Activated naive CD4-positive, alpha-beta T cell treated with anti-CD3 and anti-CD28 coated beads, Interleukin-2, amount 50 U/mL, for 24 hours (primary cell): ENCODE measurements at regions not wholly inside any gene's neighbourhood (a gene's known extent, or its start where the extent isn't known, plus 50 kb on each side); places are given as distances from the start of the nearest gene placed in this dataset.

Experiments
- H3K27ac Mint-ChIP-seq: one replicate; pipeline ENCODE4 v1.8.0; 2021; ENCODE audit warnings: mild to moderate bottlenecking, mixed read lengths
- H3K27me3 Mint-ChIP-seq: one replicate; pipeline ENCODE4 v1.8.0; 2021; ENCODE audit warnings: mixed read lengths
- H3K36me3 Mint-ChIP-seq: one replicate; pipeline ENCODE4 v1.8.0; 2021; ENCODE audit warnings: mixed read lengths
- H3K4me1 Mint-ChIP-seq: one replicate; pipeline ENCODE4 v1.8.0; 2021; ENCODE audit warnings: mixed read lengths
- H3K4me3 Mint-ChIP-seq: one replicate; pipeline ENCODE4 v1.8.0; 2021; ENCODE audit warnings: mild to moderate bottlenecking, mixed read lengths
- H3K9me3 Mint-ChIP-seq: one replicate; pipeline ENCODE4 v1.8.0; 2021; ENCODE audit warnings: mixed read lengths

GRCh38 chr15:31268108-31268501 is 58.5 kb upstream of the KLF13 start:
- Mint-ChIP-seq H3K4me1 (peaks cover 72% of the 10 kb centered on the region), H3K9me3 (no peaks in the 10 kb centered on the region), H3K27ac (no peak overlapping the region), H3K4me3 (no peak overlapping the region), H3K27me3 (no peaks in the 10 kb centered on the region), H3K36me3 (no peaks in the 10 kb centered on the region)

GRCh38 chr15:31268911-31269784 is 57.5 kb upstream of the KLF13 start:
- no peaks in the 10 kb centered on the region for H3K9me3 Mint-ChIP-seq
- no peaks in the 10 kb centered on the region for H3K36me3 Mint-ChIP-seq
- no peak overlapping the region for H3K4me3 Mint-ChIP-seq
- no peaks in the 10 kb centered on the region for H3K27me3 Mint-ChIP-seq
- H3K27ac Mint-ChIP-seq: peak overlapping the region; percentile 24
- peaks cover 69% of the 10 kb centered on the region for H3K4me1 Mint-ChIP-seq

- no peaks in the 10 kb centered on the region for H3K9me3 Mint-ChIP-seq
- H3K4me1 Mint-ChIP-seq: peaks cover 69% of the 10 kb centered on the region
- no peak overlapping the region for H3K27ac Mint-ChIP-seq
- no peaks in the 10 kb centered on the region for H3K36me3 Mint-ChIP-seq
- H3K27me3 Mint-ChIP-seq: no peaks in the 10 kb centered on the region
- no peak overlapping the region for H3K4me3 Mint-ChIP-seq
Observed at GRCh38 chr15:31269816-31270575, 56.6 kb upstream of the KLF13 start.

GRCh38 chr15:31270767-31271166 is 55.9 kb upstream of the KLF13 start:
- H3K27me3 Mint-ChIP-seq: no peaks in the 10 kb centered on the region
- H3K27ac Mint-ChIP-seq: no peak overlapping the region

GRCh38 chr15:31271224-31271635 is 55.4 kb upstream of the KLF13 start:
- Mint-ChIP-seq H3K27me3 (no peaks in the 10 kb centered on the region), H3K4me1 (peaks cover 60% of the 10 kb centered on the region), H3K27ac (no peak overlapping the region), H3K4me3 (no peak overlapping the region), H3K36me3 (no peaks in the 10 kb centered on the region), H3K9me3 (no peaks in the 10 kb centered on the region)

More at GRCh38 chr15:31270767-31271166, 55.9 kb upstream of the KLF13 start:
- H3K36me3 Mint-ChIP-seq: no peaks in the 10 kb centered on the region
- H3K4me1 Mint-ChIP-seq: peaks cover 64% of the 10 kb centered on the region
- no peaks in the 10 kb centered on the region for H3K9me3 Mint-ChIP-seq
- no peak overlapping the region for H3K4me3 Mint-ChIP-seq

- H3K9me3 Mint-ChIP-seq: no peaks in the 10 kb centered on the region
- H3K4me3 Mint-ChIP-seq: no peak overlapping the region
- no peaks in the 10 kb centered on the region for H3K27me3 Mint-ChIP-seq
- H3K36me3 Mint-ChIP-seq: no peaks in the 10 kb centered on the region
- H3K4me1 Mint-ChIP-seq: peaks cover 53% of the 10 kb centered on the region
- no peak overlapping the region for H3K27ac Mint-ChIP-seq
Observed at GRCh38 chr15:31271711-31272557, 54.7 kb upstream of the KLF13 start.

- Mint-ChIP-seq H3K4me3 (no peak overlapping the region), H3K27ac (no peak overlapping the region), H3K4me1 (peaks cover 49% of the 10 kb centered on the region), H3K36me3 (no peaks in the 10 kb centered on the region), H3K9me3 (no peaks in the 10 kb centered on the region), H3K27me3 (no peaks in the 10 kb centered on the region)
Observed at GRCh38 chr15:31272558-31273257, 53.9 kb upstream of the KLF13 start.

- Mint-ChIP-seq H3K4me3 (no peak overlapping the region), H3K27me3 (no peaks in the 10 kb centered on the region), H3K36me3 (no peaks in the 10 kb centered on the region), H3K27ac (no peak overlapping the region), H3K4me1 (peaks cover 46% of the 10 kb centered on the region), H3K9me3 (no peaks in the 10 kb centered on the region)
Observed at GRCh38 chr15:31273258-31273941, 53.2 kb upstream of the KLF13 start.

- no peaks in the 10 kb centered on the region for H3K36me3 Mint-ChIP-seq
- no peak overlapping the region for H3K27ac Mint-ChIP-seq
Observed at GRCh38 chr15:31274496-31275330, 51.9 kb upstream of the KLF13 start.

GRCh38 chr15:31275331-31276262 is 51.0 kb upstream of the KLF13 start:
- Mint-ChIP-seq H3K27ac (no peak overlapping the region), H3K36me3 (no peaks in the 10 kb centered on the region), H3K27me3 (no peaks in the 10 kb centered on the region), H3K4me1 (peaks cover 32% of the 10 kb centered on the region), H3K9me3 (no peaks in the 10 kb centered on the region), H3K4me3 (no peak overlapping the region)

More at GRCh38 chr15:31274496-31275330, 51.9 kb upstream of the KLF13 start:
- Mint-ChIP-seq H3K9me3 (no peaks in the 10 kb centered on the region), H3K27me3 (no peaks in the 10 kb centered on the region), H3K4me3 (no peak overlapping the region), H3K4me1 (peaks cover 39% of the 10 kb centered on the region)

- no peak overlapping the region for H3K27ac Mint-ChIP-seq
- H3K9me3 Mint-ChIP-seq: no peaks in the 10 kb centered on the region
- no peaks in the 10 kb centered on the region for H3K27me3 Mint-ChIP-seq
- H3K4me3 Mint-ChIP-seq: no peak overlapping the region
- H3K4me1 Mint-ChIP-seq: peaks cover 38% of the 10 kb centered on the region
- H3K36me3 Mint-ChIP-seq: no peaks in the 10 kb centered on the region
Observed at GRCh38 chr15:31276596-31277298, 49.9 kb upstream of the KLF13 start.
